OCI-LY1 (cell line): ENCODE measurements at regions not wholly inside any gene's neighbourhood (a gene's known extent, or its start where the extent isn't known, plus 50 kb on each side); places are given as distances from the start of the nearest gene placed in this dataset.
"Not testable (repeated sequence)": the region's sequence is repeated elsewhere in the genome, so short reads cannot be mapped to it uniquely, and the experiment has no call there.

Source experiments
- EZH2 ChIP-seq: fragments of 200-600 bp; sonication (generic), shearing (Covaris generic); IDR thresholded peaks from 2 replicates; pipeline ENCODE4 v1.8.0; 2017; ENCODE audit warnings: borderline replicate concordance, mixed run types, mild to moderate bottlenecking, antibody characterized with exemption, low read length, moderate library complexity, mixed read lengths
- TF ChIP-seq, protein P1 (sequence below): fragments of 200-600 bp; sonication (generic), shearing (Covaris generic); IDR thresholded peaks from 2 replicates; pipeline ENCODE4 v1.5.1; 2017; ENCODE audit warnings: mild to moderate bottlenecking, antibody characterized with exemption, low read length, moderate library complexity, mixed read lengths

DNA sequence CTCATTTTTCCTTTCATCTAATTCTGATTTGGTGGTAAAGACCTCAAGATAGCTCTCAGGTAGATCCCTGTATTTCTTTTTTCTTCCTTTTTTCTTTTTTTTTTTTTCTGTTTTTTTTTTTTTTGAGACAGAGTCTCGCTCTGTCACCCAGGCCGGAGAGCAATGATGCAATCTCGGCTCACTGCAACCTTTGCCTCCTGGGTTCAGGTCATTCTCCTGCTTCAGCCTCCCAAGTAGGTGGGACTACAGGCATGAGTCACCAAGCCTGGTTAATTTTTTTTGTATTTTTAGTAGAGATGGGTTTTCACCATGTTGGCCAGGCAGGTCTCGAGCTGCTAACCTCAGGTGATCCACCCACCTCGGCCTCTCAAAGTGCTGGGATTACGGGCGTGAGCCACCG lies 835.6 kb downstream of the STIM2 start:
- TF ChIP-seq, protein P1, sequence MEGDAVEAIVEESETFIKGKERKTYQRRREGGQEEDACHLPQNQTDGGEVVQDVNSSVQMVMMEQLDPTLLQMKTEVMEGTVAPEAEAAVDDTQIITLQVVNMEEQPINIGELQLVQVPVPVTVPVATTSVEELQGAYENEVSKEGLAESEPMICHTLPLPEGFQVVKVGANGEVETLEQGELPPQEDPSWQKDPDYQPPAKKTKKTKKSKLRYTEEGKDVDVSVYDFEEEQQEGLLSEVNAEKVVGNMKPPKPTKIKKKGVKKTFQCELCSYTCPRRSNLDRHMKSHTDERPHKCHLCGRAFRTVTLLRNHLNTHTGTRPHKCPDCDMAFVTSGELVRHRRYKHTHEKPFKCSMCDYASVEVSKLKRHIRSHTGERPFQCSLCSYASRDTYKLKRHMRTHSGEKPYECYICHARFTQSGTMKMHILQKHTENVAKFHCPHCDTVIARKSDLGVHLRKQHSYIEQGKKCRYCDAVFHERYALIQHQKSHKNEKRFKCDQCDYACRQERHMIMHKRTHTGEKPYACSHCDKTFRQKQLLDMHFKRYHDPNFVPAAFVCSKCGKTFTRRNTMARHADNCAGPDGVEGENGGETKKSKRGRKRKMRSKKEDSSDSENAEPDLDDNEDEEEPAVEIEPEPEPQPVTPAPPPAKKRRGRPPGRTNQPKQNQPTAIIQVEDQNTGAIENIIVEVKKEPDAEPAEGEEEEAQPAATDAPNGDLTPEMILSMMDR = not testable (repeated sequence)
- TF ChIP-seq EZH2 = not testable (repeated sequence)
